C4-2B (cell line): ENCODE measurements at regions not wholly inside any gene's neighbourhood (a gene's known extent, or its start where the extent isn't known, plus 50 kb on each side); places are given as distances from the start of the nearest gene placed in this dataset.

Source experiments
- CTCF ChIP-seq: fragments of 450-650 bp; conservative IDR thresholded peaks from 2 replicates; pipeline ENCODE4 v1.5.1; 2017; ENCODE audit warnings: mild to moderate bottlenecking
- ZFX ChIP-seq: fragments of 450-650 bp; IDR thresholded peaks from 2 replicates; pipeline ENCODE4 v1.6.1; 2017

GRCh38 chr10:3693022-3693697, 91.8 kb downstream of the KLF6 start:
- TF ChIP-seq CTCF, result no peak
- TF ChIP-seq ZFX, result no peak
